D721Med (cell line): ENCODE measurements at regions not wholly inside any gene's neighbourhood (a gene's known extent, or its start where the extent isn't known, plus 50 kb on each side); places are given as distances from the start of the nearest gene placed in this dataset.

ENCODE experiments used
- DNase-seq: peaks from one replicate; pipeline ENCODE4 v3.0.0; 2011; ENCODE audit warnings: low spot score; ENCODE audit not compliant: insufficient read length
- FAIRE-seq: peaks from 2 replicates; lab custom pipeline; 2011; peaks lifted over from hg19 to GRCh38; lab: Jason Lieb, UNC
- TF ChIP-seq, protein P1 (sequence below): IDR thresholded peaks from 2 replicates; pipeline ENCODE4 v1.5.1; 2012; ENCODE audit warnings: mild to moderate bottlenecking, control low read depth; ENCODE audit not compliant: insufficient read depth; ENCODE audit errors: missing control alignments

DNA sequence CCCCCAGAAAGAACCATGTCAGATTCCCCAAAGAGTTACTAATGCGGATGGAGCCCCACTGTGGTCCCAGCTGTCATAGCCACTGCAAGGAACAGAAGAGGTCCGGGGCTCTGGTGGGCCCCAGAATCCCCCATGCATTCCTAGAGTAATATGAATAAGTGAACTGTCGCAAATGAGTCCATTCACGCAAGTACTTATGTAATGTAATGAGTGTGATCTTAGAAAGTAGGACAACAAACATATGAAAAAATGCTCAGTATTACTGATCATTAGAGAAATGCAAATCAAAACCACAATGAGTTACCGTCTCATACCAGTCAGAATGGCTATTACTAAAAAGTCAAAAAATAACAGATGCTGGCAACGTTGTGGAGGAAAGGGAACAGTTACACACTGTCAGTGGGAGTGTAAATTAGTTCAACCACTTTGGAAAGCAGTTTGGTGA is 141.5 kb upstream of the RBPJ start:
- FAIRE-seq (no peak), DNase-seq (no peak)
- TF ChIP-seq, protein P1, sequence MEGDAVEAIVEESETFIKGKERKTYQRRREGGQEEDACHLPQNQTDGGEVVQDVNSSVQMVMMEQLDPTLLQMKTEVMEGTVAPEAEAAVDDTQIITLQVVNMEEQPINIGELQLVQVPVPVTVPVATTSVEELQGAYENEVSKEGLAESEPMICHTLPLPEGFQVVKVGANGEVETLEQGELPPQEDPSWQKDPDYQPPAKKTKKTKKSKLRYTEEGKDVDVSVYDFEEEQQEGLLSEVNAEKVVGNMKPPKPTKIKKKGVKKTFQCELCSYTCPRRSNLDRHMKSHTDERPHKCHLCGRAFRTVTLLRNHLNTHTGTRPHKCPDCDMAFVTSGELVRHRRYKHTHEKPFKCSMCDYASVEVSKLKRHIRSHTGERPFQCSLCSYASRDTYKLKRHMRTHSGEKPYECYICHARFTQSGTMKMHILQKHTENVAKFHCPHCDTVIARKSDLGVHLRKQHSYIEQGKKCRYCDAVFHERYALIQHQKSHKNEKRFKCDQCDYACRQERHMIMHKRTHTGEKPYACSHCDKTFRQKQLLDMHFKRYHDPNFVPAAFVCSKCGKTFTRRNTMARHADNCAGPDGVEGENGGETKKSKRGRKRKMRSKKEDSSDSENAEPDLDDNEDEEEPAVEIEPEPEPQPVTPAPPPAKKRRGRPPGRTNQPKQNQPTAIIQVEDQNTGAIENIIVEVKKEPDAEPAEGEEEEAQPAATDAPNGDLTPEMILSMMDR: no peak

DNA sequence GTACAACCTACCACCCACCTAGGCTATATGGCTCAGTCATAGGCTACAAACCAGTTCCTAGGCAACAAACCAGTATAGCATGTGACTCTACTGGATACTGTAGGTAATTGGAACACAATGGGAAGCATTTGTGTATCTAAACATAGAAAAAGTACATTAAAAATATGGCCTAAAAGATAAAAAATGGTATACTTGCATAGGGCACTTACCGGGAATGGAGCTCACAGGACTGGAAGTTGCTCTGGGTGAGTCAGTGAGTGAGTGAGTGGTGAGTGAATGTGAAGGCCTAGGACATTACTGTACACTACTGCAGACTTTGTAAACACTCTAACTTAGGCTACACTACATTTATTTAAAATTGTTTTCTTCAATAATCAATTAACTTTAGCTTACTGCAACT is 139.2 kb upstream of the RBPJ start:
- TF ChIP-seq, protein P1: no peak
- DNase-seq: no peak
- FAIRE-seq: no peak

DNA sequence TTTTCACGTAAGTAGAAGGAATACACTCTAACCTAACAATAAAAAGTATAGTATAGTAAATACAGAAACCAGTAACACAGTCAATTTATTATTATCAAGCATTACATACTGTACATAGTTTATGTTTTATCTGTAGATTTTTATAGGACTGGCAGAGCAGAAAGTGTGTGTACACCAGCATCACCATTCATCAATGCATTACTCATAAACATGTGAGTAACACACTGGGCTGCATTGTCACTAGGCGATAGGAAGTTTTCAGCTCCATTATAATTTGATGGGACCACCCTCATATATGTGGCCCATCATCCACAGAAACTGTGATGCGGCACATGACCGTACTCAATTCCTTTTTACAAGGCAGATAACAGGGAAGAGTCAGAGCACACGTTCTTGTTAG is 137.8 kb upstream of the RBPJ start:
- DNase-seq (no peak), FAIRE-seq (no peak)
- TF ChIP-seq, protein P1: no peak

DNA sequence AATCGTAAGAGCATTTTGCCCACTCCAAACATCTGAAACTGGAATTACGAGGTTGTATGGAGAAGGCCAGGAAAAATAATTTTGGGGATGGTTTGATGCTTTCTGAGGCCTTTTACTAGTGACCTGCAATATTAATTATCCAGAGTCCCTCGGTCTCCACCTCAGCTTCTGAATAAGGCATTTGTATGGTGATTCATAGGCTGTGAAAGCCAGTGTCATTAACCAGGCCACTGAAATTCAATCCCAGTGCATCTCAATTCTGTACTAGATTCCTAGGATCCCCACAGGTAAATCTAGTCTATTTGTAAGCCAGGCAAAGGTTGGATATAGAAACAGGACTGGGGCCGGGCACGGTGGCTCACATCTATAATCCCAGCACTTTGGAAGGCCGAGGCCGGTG is 135.4 kb upstream of the RBPJ start:
- DNase-seq (no peak), FAIRE-seq (no peak)
- TF ChIP-seq, protein P1: no peak

DNA sequence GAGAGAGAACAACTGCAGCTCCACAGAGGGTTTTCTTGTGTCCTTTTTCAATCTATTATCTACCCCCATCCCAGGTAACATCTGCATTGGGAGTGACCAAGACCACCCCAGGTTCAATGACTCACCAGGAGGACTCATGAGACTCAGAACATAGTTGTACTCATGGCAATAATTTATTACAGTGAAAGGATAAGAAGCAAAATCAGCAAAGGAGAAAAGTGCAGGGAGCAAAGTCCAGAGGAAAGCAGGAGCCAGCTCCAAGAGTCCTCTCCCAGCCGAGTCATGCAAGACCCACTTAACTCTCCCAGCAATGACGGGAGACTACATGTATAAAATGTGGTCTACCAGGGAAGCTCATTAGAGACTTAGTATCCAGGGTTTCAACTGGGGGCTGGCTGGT is 129.5 kb upstream of the RBPJ start:
- DNase-seq: no peak
- no peak for FAIRE-seq
- TF ChIP-seq, protein P1: no peak

DNA sequence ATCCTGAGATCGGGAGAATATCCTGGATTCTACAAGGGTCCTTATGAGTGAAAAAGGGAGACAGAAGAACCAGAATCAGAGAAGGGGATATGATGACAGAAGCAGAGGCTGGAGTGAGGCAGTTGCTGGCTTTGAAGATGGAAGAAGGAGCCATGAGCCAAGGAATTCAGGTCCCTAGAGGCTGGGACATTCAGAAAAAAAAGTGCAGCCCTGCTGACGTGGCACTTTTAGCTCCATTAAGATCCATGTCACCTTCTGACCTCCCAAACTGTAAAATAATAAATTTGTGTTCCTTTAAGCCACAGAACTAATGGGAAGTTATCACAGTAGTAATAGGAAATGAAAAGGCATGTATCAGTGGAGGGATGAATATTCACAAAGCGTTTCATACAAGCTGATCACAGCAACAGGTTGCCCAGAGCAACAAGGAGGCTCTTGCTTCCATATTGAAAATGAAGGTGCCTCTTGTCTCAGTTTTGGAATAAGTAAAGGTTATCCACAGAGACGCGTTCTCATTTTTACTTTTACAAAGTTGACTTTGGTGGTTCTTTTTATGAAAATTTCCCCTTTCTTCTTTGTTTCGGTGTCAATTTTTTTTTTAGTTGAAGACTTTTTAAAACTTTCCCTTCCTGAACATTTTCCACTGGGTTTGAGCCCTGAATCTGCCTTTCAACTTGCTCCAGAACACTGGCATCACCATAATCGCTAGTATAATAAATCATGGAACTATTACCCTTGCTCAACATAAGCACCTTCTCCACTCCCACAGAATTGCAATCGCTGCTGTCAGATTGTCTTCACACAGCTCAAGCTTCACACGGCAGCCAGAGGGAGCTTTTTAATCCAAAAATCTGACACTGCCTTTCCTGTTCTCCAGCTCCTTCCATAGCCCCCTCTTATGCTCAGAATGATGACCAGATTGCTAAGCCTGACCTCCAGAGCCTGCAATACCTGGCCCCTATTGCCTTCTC is 127.6 kb upstream of the RBPJ start:
- DNase-seq (no peak), FAIRE-seq (no peak)
- TF ChIP-seq, protein P1: no peak

DNA sequence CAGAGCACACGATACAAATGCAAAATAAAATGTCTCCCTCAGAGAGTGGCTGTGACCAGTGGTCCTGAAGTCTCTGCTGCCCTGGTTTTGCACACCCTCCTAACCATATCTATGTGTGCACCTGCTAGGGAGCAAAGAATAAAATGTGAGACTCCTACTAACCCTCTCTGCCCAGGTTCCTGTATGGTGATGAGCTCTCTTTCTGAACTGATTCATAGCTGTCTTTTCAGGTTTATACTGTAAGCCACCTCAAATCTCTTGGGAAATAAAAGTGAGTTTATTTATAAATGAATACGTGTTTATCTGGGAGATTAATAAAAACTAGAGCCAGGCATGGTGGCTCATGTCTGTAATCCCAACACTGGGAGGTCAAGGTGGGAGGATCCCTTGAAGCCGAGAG is 126.0 kb upstream of the RBPJ start:
- DNase-seq (no peak), FAIRE-seq (no peak)
- TF ChIP-seq, protein P1: no peak
